Right renal cortex interstitium (tissue), 3 donors: ENCODE measurements at regions not wholly inside any gene's neighbourhood (a gene's known extent, or its start where the extent isn't known, plus 50 kb on each side); places are given as distances from the start of the nearest gene placed in this dataset.

Experiments used
- DNase-seq, 3 donors: peaks; one replicate each; pipeline ENCODE4 v3.0.0-alpha.2; 2013; ENCODE audit warnings: low read depth in 3 of 3, low spot score in 2 of 3

- DNase-seq = no peak
Observed at GRCh38 chr16:73212431-73212830, 164.5 kb upstream of the ZFHX3 start.

- no peak for DNase-seq
Observed at GRCh38 chr16:73210686-73211085, 162.8 kb upstream of the ZFHX3 start.

- DNase-seq = no peak
Observed at GRCh38 chr16:73210084-73210483, 162.2 kb upstream of the ZFHX3 start.

GRCh38 chr16:73209190-73209589 is 161.3 kb upstream of the ZFHX3 start:
- DNase-seq = no peak

- no peak for DNase-seq
Observed at GRCh38 chr16:73206151-73206707, 158.3 kb upstream of the ZFHX3 start.

GRCh38 chr16:73205153-73205886 is 157.4 kb upstream of the ZFHX3 start:
- DNase-seq = no peak

GRCh38 chr16:73204359-73205152 is 156.6 kb upstream of the ZFHX3 start:
- no peak for DNase-seq

GRCh38 chr16:73202161-73202729 is 154.3 kb upstream of the ZFHX3 start:
- no peak for DNase-seq

- no peak for DNase-seq
Observed at GRCh38 chr16:73199214-73199613, 151.3 kb upstream of the ZFHX3 start.

GRCh38 chr16:73198481-73198880 is 150.6 kb upstream of the ZFHX3 start:
- DNase-seq = no peak

GRCh38 chr16:73197598-73197997 is 149.7 kb upstream of the ZFHX3 start:
- DNase-seq = no peak

- no peak for DNase-seq
Observed at GRCh38 chr16:73196670-73197069, 148.7 kb upstream of the ZFHX3 start.

- DNase-seq = no peak
Observed at GRCh38 chr16:73193464-73193863, 145.5 kb upstream of the ZFHX3 start.

- no peak for DNase-seq
Observed at GRCh38 chr16:73192232-73192894, 144.4 kb upstream of the ZFHX3 start.

- DNase-seq = no peak
Observed at GRCh38 chr16:73191660-73192046, 143.7 kb upstream of the ZFHX3 start.

- no peak for DNase-seq
Observed at GRCh38 chr16:73190688-73191659, 143.0 kb upstream of the ZFHX3 start.

GRCh38 chr16:73190256-73190655 is 142.3 kb upstream of the ZFHX3 start:
- no peak for DNase-seq

GRCh38 chr16:73189136-73189535 is 141.2 kb upstream of the ZFHX3 start:
- DNase-seq = no peak

GRCh38 chr16:73186752-73187601 is 139.0 kb upstream of the ZFHX3 start:
- no peak for DNase-seq
